Stimulated activated CD4-positive, alpha-beta T cell treated with anti-CD3 and anti-CD28 coated beads, TNF-alpha, amount 100 ng/mL, for 48 hours (primary cell): ENCODE measurements at regions not wholly inside any gene's neighbourhood (a gene's known extent, or its start where the extent isn't known, plus 50 kb on each side); places are given as distances from the start of the nearest gene placed in this dataset.

ENCODE experiments used
- DNase-seq, 3 donors: peaks; one replicate each; pipeline ENCODE4 v3.0.0-alpha.2; 2020; ENCODE audit warnings: low read depth in 3 of 3

GRCh38 chr12:87793131-87793530, 236.1 kb downstream of the C12orf50 start:
- DNase-seq, result no peak

- DNase-seq, result no peak
Observed at GRCh38 chr12:87784350-87784749, 244.9 kb downstream of the C12orf50 start.

- no peak for DNase-seq
Observed at GRCh38 chr12:87783467-87783866, 245.7 kb downstream of the C12orf50 start.

DNA sequence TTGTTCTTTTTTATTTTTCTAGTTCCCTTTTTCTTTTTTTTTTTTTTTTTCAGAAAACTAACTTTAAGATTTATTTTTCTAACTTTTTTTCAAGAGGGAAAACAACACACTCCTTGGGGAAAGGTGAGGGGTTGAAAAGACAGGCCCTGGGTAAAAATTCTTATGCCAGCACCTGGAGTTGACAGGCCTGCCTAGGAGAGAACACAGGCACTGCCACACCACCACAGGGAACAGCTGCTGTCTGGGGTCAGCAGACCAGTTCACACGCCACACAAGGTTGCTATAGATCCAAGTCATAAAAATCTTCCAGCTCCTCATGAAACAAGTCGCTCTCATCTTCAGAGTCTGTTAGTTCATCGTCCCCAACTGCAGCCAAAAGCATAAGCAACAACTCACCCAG, 246.4 kb downstream of the C12orf50 start:
- no peak for DNase-seq

GRCh38 chr12:87779858-87780498, 249.2 kb downstream of the C12orf50 start:
- no peak for DNase-seq

GRCh38 chr12:87779016-87779415, 250.2 kb downstream of the C12orf50 start:
- DNase-seq, result no peak

DNA sequence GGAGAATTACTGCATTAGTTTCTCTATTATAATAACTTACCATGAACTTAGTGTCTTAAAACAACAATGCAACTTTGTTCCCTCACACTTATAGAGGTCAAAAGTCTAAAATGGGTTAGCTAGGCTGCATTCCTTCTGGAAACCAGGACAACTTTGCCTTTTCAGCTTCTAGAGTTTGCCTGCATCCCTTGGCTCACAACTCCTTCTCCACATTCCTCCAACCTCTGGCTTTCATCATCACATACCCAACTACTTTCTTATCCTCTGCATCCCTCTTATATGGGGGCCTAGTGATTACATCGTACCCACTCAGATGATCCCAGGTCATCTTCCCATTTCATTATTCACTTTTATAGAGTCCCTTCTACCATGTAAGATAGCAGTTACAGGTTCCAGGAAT, 251.1 kb downstream of the C12orf50 start:
- no peak for DNase-seq

DNA sequence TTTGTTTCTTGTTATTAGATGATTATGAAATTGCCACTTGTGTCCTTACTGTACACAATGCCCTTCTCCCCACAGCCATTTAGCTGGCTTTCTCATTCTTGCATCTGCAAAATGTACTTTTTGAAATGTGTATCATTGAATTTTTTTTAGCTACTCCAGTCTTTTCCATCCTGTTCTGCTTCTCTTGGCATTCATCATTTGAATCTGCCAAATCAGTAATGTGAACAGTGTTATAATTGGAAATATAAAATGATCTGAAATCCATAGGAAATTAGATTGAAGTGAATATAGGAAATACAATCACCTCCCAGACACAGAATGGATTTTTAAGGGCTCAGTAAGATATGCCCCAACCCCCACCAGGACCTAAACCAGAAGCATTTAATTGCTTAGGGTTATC, 253.4 kb downstream of the C12orf50 start:
- no peak for DNase-seq

DNA sequence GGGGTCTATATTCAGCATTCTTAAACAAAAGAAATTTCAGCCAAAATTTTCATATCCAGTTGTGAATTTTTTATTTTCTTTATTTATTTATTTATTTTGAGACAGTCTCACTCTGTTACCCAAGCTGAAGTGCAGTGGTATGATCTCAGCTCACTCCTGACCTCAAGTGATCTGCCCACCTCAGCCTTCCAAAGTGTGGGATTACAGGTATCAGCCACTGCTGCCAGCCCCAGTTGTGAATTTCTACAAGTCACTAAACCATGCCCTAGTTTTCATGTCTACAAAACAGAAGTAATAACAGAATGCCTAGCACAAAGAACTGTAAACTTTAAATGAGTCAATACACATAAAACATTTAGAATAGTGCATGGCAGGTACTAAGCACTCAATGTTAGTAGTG, 254.2 kb downstream of the C12orf50 start:
- DNase-seq, result no peak

DNA sequence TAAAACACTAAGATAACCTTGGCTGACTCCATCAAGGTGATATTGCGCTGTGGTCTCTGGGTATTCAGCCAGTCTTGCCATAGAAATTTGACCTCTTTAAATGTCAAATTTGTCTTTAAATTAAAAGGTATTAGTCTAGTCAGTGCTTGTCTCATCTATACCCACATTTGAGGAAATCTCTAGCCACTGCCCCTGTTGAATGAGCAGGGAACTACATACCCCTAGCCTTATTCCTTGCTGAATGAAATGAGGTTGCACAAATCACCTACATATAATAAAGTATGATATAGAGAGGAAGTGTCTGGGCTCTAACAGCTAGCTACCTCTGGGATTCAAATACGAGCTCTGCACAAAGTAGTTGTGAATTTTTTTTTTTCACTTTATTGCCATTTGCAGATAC, 256.8 kb downstream of the C12orf50 start:
- DNase-seq, result no peak

DNA sequence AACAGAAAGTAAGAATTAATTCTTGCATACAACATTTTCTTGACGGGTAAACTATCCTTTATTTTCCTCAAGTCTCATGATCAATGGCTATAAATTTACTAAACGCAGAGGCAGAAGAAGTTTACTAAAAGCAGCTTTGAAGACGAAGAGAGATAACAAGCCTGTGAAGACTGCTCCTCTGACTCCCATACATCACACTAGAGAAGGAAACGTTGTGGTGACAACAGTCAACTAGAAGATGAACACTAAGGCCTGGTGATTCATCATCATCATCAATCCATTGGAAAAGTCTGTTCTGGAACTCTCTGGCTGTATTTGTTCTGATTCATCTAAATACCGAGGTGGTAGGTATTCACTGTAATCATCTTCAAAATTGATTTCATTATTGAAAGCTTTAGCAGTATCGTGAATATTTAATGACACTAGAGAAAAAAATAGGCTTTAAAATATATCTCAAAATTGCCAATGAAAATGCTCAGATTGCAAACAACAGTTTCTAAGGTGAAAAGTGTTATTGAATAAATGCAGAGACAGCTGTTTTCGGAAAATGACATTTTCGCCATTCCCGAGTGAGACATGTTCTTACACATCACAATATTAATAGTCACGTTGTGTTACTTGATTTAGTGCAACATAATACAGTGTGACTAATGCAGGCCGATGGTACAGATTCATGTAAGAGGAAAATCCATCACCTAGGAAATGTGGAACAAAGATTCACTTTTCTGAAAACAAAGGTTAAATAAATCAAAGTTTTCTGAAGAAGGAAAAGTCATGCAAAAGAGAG, 260.5 kb downstream of the C12orf50 start:
- DNase-seq, result no peak

DNA sequence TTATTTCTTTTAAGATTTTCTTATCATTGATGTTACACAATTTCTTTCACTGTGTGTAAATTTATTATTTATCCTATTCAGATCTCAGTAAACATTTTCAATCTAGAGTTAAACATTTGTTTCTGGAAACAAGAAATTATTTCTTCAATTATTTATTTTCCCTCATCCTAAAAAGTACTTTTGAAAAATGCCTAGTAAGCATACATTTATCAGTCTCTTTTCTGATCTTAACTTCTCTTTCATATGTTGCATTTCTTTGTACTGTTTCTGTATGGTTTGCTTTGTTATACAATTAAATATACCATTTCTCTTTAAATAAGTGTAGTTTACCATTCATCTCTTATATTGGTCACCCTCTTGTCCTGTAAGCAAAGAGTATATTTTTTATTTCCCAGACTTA, 263.2 kb downstream of the C12orf50 start:
- no peak for DNase-seq

GRCh38 chr12:87760943-87761342, 268.3 kb downstream of the C12orf50 start:
- DNase-seq, result no peak

GRCh38 chr12:87758271-87758670, 270.9 kb downstream of the C12orf50 start:
- no peak for DNase-seq

GRCh38 chr12:87756721-87757120, 272.5 kb downstream of the C12orf50 start:
- DNase-seq, result no peak

- DNase-seq, result no peak
Observed at GRCh38 chr12:87756111-87756510, 273.1 kb downstream of the C12orf50 start.

GRCh38 chr12:87728931-87729593, 300.1 kb downstream of the C12orf50 start:
- DNase-seq, result no peak

- DNase-seq, result no peak
Observed at GRCh38 chr12:87720967-87721366, 308.2 kb downstream of the C12orf50 start.

DNA sequence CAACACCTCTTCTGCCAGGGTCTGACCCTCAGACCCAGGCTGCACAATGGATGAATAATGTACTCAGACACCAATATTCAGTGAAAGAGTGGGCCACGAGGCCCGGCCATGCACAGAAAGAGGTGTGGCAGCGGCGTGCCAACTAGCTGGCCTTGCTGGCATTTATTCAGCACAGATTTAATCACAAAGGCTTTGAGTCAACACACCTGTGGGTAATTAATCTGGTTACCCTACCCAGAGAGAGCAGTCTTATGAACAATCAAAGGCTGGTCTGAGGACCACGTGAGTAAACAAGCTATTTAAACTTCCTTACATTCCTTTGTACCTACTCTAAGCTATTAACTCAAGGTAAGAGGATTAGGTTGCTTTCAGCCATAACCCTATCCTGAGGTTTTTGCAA, 324.8 kb downstream of the C12orf50 start:
- DNase-seq, result no peak

GRCh38 chr12:87690236-87690810, 338.9 kb downstream of the C12orf50 start:
- no peak for DNase-seq

GRCh38 chr12:87689196-87689595, 340.0 kb downstream of the C12orf50 start:
- DNase-seq, result no peak

GRCh38 chr12:87687362-87687761, 341.8 kb downstream of the C12orf50 start:
- no peak for DNase-seq

DNA sequence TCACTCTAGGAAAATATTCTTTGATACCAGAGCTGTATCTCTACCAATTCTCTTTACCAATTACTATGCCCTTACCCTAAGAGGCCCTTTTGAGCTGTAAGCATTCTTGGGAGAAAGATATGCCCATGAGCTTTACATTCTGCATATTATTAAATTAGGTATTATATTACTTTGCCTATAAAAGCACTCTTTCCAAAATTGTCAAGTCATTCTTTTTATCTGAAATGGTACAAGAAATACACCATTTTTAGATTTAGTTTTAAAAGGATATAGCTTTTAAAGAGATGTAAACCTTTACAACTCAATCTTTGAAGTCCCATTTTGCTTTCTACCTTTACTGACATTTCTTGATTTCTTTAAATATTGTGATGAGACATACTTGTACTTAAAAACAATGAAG, 343.5 kb downstream of the C12orf50 start:
- no peak for DNase-seq
